ENCODE measurements at regions not wholly inside any gene's neighbourhood (a gene's known extent, or its start where the extent isn't known, plus 50 kb on each side); places are given as distances from the start of the nearest gene placed in this dataset.

DNA sequence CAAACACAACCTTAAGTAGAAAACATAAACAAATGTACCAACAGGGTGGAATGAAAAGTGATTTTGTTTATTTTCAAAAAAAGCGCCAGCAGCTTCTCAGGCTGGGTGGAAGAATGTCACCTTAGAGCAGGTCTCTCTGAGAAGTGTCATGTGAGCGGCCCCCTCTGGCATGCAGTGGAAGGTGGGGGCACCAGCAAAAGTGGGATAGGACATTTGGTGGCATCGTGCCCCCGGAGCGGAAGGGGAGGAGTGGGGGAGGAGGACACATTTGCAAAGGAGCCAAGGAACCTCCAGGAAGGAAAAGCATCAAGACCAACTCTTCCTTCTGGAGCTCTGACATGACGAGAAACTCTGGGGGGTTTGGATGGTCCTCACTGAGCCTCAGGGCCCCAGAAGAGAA is 635.3 kb downstream of the UQCRFS1 start:
- TF ChIP-seq EZH2 (IDR thresholded peaks at IDR 0.05; ENCODE audit: low read depth) = no peak
- no peak for TF ChIP-seq CTCF (conservative IDR thresholded peaks at IDR 0.05)

Data from PC-9 (cell line).